Endothelial cell of umbilical vein (primary cell): ENCODE measurements at regions not wholly inside any gene's neighbourhood (a gene's known extent, or its start where the extent isn't known, plus 50 kb on each side); places are given as distances from the start of the nearest gene placed in this dataset.

Experiments
- BruUV-seq: library from RNA; stranded (reverse); fragments of 400-500 nt; replicated peaks from 2 replicates; lab custom pipeline; 2021; lab: Mats Ljungman, UMichigan
- CTCF ChIA-PET: fragments of 300-600, 350-600 bp; sonication (Branson Sonifier 250); formaldehyde crosslinking; loops from one replicate; lab custom pipeline; 2021; ENCODE audit warnings: antibody characterized with exemption, inconsistent platforms; lab: Charles Lee
- POLR2A ChIA-PET: fragments of 300-600, 350-600 bp; sonication (Branson Sonifier 250); formaldehyde crosslinking; loops from one replicate; lab custom pipeline; 2021; ENCODE audit warnings: antibody characterized with exemption, inconsistent platforms; lab: Charles Lee
- DNase-seq: peaks from one replicate; pipeline ENCODE4 v3.0.0-alpha.2; 2011; ENCODE audit warnings: low read depth, low spot score
- FAIRE-seq: peaks from 2 replicates; lab custom pipeline; 2011; peaks lifted over from hg19 to GRCh38; lab: Jason Lieb, UNC
- H2AFZ ChIP-seq: 2 replicates; pipeline ENCODE4 v1.6.0; 2012; ENCODE audit warnings: low read depth, low read length, control low read depth, inconsistent platforms
- H3K27ac ChIP-seq: 2 replicates; pipeline ENCODE4 v1.5.1; 2011; ENCODE audit warnings: low read depth, mild to moderate bottlenecking, control low read depth, low read length, moderate library complexity; ENCODE audit not compliant: insufficient read depth
- H3K27me3 ChIP-seq, 2 experiments: 2 replicates each; pipeline versions ENCODE4 v1.6.0 to v1.6.1; 2011; ENCODE audit warnings: low read length in 2 of 2, mixed read lengths in 1 of 2; ENCODE audit not compliant: control insufficient read depth in 2 of 2, insufficient read depth in 2 of 2
- H3K36me3 ChIP-seq, 2 experiments: 2 replicates in 1 of 2; 3 replicates in 1 of 2; pipeline ENCODE4 v1.5.1; 2011; ENCODE audit warnings: low read length in 2 of 2, mild to moderate bottlenecking in 1 of 2, moderate library complexity in 1 of 2; ENCODE audit not compliant: control insufficient read depth in 2 of 2, insufficient read depth in 2 of 2; ENCODE audit errors: extremely low read depth in 1 of 2
- H3K4me1 ChIP-seq: 3 replicates; pipeline ENCODE4 v1.5.1; 2011; ENCODE audit warnings: mild to moderate bottlenecking, low read length; ENCODE audit not compliant: control insufficient read depth, insufficient read depth; ENCODE audit errors: extremely low read depth
- H3K4me2 ChIP-seq: 2 replicates; pipeline ENCODE4 v1.6.1; 2011; ENCODE audit warnings: low read length, control low read depth, mixed read lengths; ENCODE audit not compliant: insufficient read depth
- H3K4me3 ChIP-seq, 3 experiments: fragments of 200-600 bp in 1 of 3; sonication (generic), shearing (Covaris generic) in 1 of 3; replicated peaks in 1 of 3; 2 replicates each; pipeline ENCODE4 v1.5.1; 2011 to 2016; ENCODE audit warnings: control low read depth in 3 of 3, low read length in 3 of 3, mild to moderate bottlenecking in 2 of 3, inconsistent platforms in 1 of 3, low read depth in 1 of 3, moderate library complexity in 1 of 3; ENCODE audit not compliant: insufficient read depth in 1 of 3
- H3K79me2 ChIP-seq: 2 replicates; pipeline ENCODE4 v1.6.0; 2012; ENCODE audit warnings: low read length, inconsistent platforms; ENCODE audit not compliant: control insufficient read depth, insufficient read depth
- H3K9ac ChIP-seq: replicated peaks from 2 replicates; pipeline ENCODE3; 2011; ENCODE audit warnings: low read length, control low read depth; ENCODE audit not compliant: insufficient read depth; ENCODE audit errors: extremely low read depth
- H3K9me1 ChIP-seq: replicated peaks from 3 replicates; pipeline ENCODE4 v1.6.0; 2011; ENCODE audit warnings: mild to moderate bottlenecking, low read length; ENCODE audit not compliant: control insufficient read depth, insufficient read depth; ENCODE audit errors: extremely low read depth
- H3K9me3 ChIP-seq: replicated peaks from 2 replicates; pipeline ENCODE4 v1.5.1; 2012; ENCODE audit warnings: low read length, inconsistent platforms; ENCODE audit not compliant: control insufficient read depth, insufficient read depth
- H4K20me1 ChIP-seq: replicated peaks from 2 replicates; pipeline ENCODE3; 2011; ENCODE audit warnings: mild to moderate bottlenecking, low read length; ENCODE audit not compliant: control insufficient read depth, insufficient read depth; ENCODE audit errors: extremely low read depth
- CTCF ChIP-seq, 2 donors: IDR thresholded peaks; 1 replicate in 1 of 2; 2 replicates in 1 of 2; pipeline ENCODE4 v1.5.1; 2011; ENCODE audit warnings: low read length in 2 of 2, mild to moderate bottlenecking in 2 of 2, moderate library complexity in 2 of 2, control low read depth in 1 of 2, inconsistent platforms in 1 of 2, low read depth in 1 of 2; ENCODE audit not compliant: insufficient read depth in 1 of 2; ENCODE audit errors: extremely low read depth in 1 of 2
- GATA2 ChIP-seq: IDR thresholded peaks from 2 replicates; pipeline ENCODE4 v1.7.0; 2011; ENCODE audit warnings: low read depth, mild to moderate bottlenecking, moderate library complexity, mixed read lengths, low read length; ENCODE audit not compliant: insufficient read length, insufficient read depth
- JUN ChIP-seq: IDR thresholded peaks from 2 replicates; pipeline ENCODE4 v1.6.1; 2011; ENCODE audit warnings: borderline replicate concordance, low read depth; ENCODE audit not compliant: insufficient read length, insufficient read depth
- MAX ChIP-seq: IDR thresholded peaks from 2 replicates; pipeline ENCODE4 v1.6.1; 2011; ENCODE audit not compliant: insufficient read depth, insufficient read length
- POLR2A ChIP-seq: IDR thresholded peaks from 2 replicates; pipeline ENCODE4 v1.6.1; 2012; ENCODE audit warnings: low read depth, mild to moderate bottlenecking, control low read depth, low read length
- POLR2AphosphoS5 ChIP-seq: IDR thresholded peaks from 2 replicates; pipeline ENCODE4 v1.6.1; 2012; ENCODE audit warnings: low read depth, mild to moderate bottlenecking, control low read depth, low read length, moderate library complexity; ENCODE audit not compliant: insufficient read depth
- dilution Hi-C: fragments of 300-500 bp; cut with MboI; formaldehyde crosslinking; loops from one replicate; pipeline ENCODE4 v1.15.0; 2019; ENCODE audit warnings: low sequenced_read_pairs; ENCODE audit not compliant: extremely low pct_ligation_motif_present
- intact Hi-C: fragments of 100-400 bp; cut with micrococcal nuclease; formaldehyde crosslinking; loops from one replicate; pipeline ENCODE4 v1.10.0; 2022

- Histone ChIP-seq H3K9me1 (no peaks in the 10 kb centered on the region), H2AFZ (no peak overlapping the region), H3K4me1 (no peaks in the 10 kb centered on the region), H3K27ac (no peak overlapping the region), H4K20me1 (no peaks in the 10 kb centered on the region), H3K4me2 (no peak overlapping the region), H3K79me2 (no peaks in the 10 kb centered on the region), H3K36me3 (no peaks in the 10 kb centered on the region), H3K27me3 (no peaks in the 10 kb centered on the region), H3K9ac (no peak overlapping the region), H3K9me3 (no peaks in the 10 kb centered on the region), H3K4me3 (no peak overlapping the region)
- dilution Hi-C loops (no loop called here), intact Hi-C loops (no loop called here)
- TF ChIP-seq GATA2: no peak
- TF ChIP-seq CTCF (IDR thresholded peaks at IDR 0.05; ENCODE audit: extremely low read depth in 1 of 2, insufficient read depth in 1 of 2, low read depth in 1 of 2, low read length in 2 of 2): no peak
- TF ChIP-seq POLR2A: no peak
- no peak for TF ChIP-seq MAX
- no peak for TF ChIP-seq POLR2AphosphoS5
- no peak for TF ChIP-seq JUN
- BruUV-seq: no TSS peak
- ChIA-PET POLR2A (no interaction called here), CTCF (interaction anchor here (1.3 to 2.1 kb wide), 3 partner anchors 14 to 135 kb away, joined by 3 to 4 read pairs (median 4); no protein-coding TSS in a partner anchor)
- FAIRE-seq: no peak
- DNase-seq: no peak
Observed at GRCh38 chr17:77877646-77878355, 80.7 kb upstream of the TNRC6C start.
